HFF-Myc (cell line): ENCODE measurements at regions not wholly inside any gene's neighbourhood (a gene's known extent, or its start where the extent isn't known, plus 50 kb on each side); places are given as distances from the start of the nearest gene placed in this dataset.

Experiments used
- DNase-seq: peaks from one replicate; pipeline ENCODE4 v3.0.0-alpha.2; 2011; ENCODE audit warnings: low read depth; ENCODE audit errors: extremely low read depth
- H3K4me3 ChIP-seq: replicated peaks from 2 replicates; pipeline ENCODE4 v1.5.1; 2011; ENCODE audit warnings: low read depth, mild to moderate bottlenecking, control low read depth, low read length
- CTCF ChIP-seq: IDR thresholded peaks from 2 replicates; pipeline ENCODE4 v1.5.1; 2012; ENCODE audit warnings: mild to moderate bottlenecking, low read depth, low read length, control low read depth; ENCODE audit errors: missing control alignments

GRCh38 chr6:138677538-138677937, 96.0 kb upstream of the CCDC28A start:
- H3K4me3 ChIP-seq, result no peak overlapping the region
- DNase-seq, result no peak
- no peak for TF ChIP-seq CTCF

GRCh38 chr6:138678168-138678567, 95.4 kb upstream of the CCDC28A start:
- no peak overlapping the region for H3K4me3 ChIP-seq
- DNase-seq, result no peak
- no peak for TF ChIP-seq CTCF

GRCh38 chr6:138680085-138680484, 93.5 kb upstream of the CCDC28A start:
- no peak for TF ChIP-seq CTCF
- DNase-seq, result no peak
- no peak overlapping the region for H3K4me3 ChIP-seq

- H3K4me3 ChIP-seq, result no peak overlapping the region
- DNase-seq, result no peak
- TF ChIP-seq CTCF, result no peak
These were observed 91.9 kb upstream of the CCDC28A start for GRCh38 chr6:138681627-138682026.

GRCh38 chr6:138682704-138683527, 90.7 kb upstream of the CCDC28A start:
- TF ChIP-seq CTCF, result no peak
- peak; percentile 42 for DNase-seq
- H3K4me3 ChIP-seq, result no peak overlapping the region; the same call in 1 of the 2 replicates

- no peak for DNase-seq
- TF ChIP-seq CTCF, result no peak
- H3K4me3 ChIP-seq, result no peak overlapping the region
These were observed 88.3 kb upstream of the CCDC28A start for GRCh38 chr6:138685257-138685656.
